Esophagus muscularis mucosa (tissue), 4 donors: ENCODE measurements at regions not wholly inside any gene's neighbourhood (a gene's known extent, or its start where the extent isn't known, plus 50 kb on each side); places are given as distances from the start of the nearest gene placed in this dataset.

Experiments
- DNase-seq: peaks from one replicate; pipeline ENCODE4 v3.0.0-alpha.2; 2017; ENCODE audit errors: extremely low spot score
- H3K27ac ChIP-seq, 4 donors: fragments of 200-600 bp; sonication (generic); replicated peaks in 1 of 4; 1 replicate in 3 of 4; 2 replicates in 1 of 4; pipeline ENCODE4 v1.5.1; 2016 to 2019; ENCODE audit warnings: mild to moderate bottlenecking in 1 of 4
- H3K27me3 ChIP-seq, 4 donors: fragments of 200-600 bp; sonication (generic); one replicate each; pipeline versions ENCODE4 v1.5.1 to v1.6.0; 2016 to 2019
- H3K36me3 ChIP-seq, 4 donors: fragments of 200-600 bp; sonication (generic); one replicate each; pipeline ENCODE4 v1.5.1; 2016 to 2019
- H3K4me1 ChIP-seq, 4 donors: fragments of 200-600 bp; sonication (generic); one replicate each; pipeline ENCODE4 v1.5.1; 2016 to 2019
- H3K4me3 ChIP-seq, 4 donors: fragments of 200-600 bp; sonication (generic); 1 replicate in 2 of 4; 2 replicates in 2 of 4; pipeline ENCODE4 v1.5.1; 2016 to 2019; ENCODE audit warnings: mild to moderate bottlenecking in 4 of 4, moderate library complexity in 1 of 4
- H3K9me3 ChIP-seq, 4 donors: fragments of 200-600 bp; sonication (generic); 1 replicate in 3 of 4; 2 replicates in 1 of 4; pipeline ENCODE4 v1.5.1; 2016 to 2019
- EP300 ChIP-seq: sonication (generic); formaldehyde crosslinking; IDR thresholded peaks from one replicate; pipeline ENCODE4 v1.6.1; 2017; ENCODE audit warnings: antibody characterized with exemption
- POLR2A ChIP-seq: fragments of 450-650 bp; IDR thresholded peaks from one replicate; pipeline ENCODE4 v1.6.1; 2017; ENCODE audit warnings: antibody characterized with exemption, moderate library complexity, mild to moderate bottlenecking, low read depth
- POLR2AphosphoS5 ChIP-seq, 2 donors: sonication (generic); formaldehyde crosslinking; IDR thresholded peaks; one replicate each; pipeline ENCODE4 v1.6.1; 2017; ENCODE audit warnings: antibody characterized with exemption in 2 of 2
- WGBS: methylation state at CpG from one replicate; pipeline ENCODE4 v1.1.5; 2018; 5-methylcytosine and 5-hydroxymethylcytosine counted together
- intact Hi-C: fragments of 100-400 bp; cut with DNase I; formaldehyde crosslinking; loops from one replicate; pipeline ENCODE4 v1.15.1; 2023
- TF ChIP-seq, protein P1 (sequence below), 3 experiments: fragments of 200-600 bp in 2 of 3; fragments of 450-650 bp in 1 of 3; sonication (generic) in 2 of 3; IDR thresholded peaks; one replicate each; pipeline ENCODE4 v1.5.1; 2017 to 2019; ENCODE audit warnings: antibody characterized with exemption in 3 of 3, mild to moderate bottlenecking in 2 of 3, moderate library complexity in 1 of 3

DNA sequence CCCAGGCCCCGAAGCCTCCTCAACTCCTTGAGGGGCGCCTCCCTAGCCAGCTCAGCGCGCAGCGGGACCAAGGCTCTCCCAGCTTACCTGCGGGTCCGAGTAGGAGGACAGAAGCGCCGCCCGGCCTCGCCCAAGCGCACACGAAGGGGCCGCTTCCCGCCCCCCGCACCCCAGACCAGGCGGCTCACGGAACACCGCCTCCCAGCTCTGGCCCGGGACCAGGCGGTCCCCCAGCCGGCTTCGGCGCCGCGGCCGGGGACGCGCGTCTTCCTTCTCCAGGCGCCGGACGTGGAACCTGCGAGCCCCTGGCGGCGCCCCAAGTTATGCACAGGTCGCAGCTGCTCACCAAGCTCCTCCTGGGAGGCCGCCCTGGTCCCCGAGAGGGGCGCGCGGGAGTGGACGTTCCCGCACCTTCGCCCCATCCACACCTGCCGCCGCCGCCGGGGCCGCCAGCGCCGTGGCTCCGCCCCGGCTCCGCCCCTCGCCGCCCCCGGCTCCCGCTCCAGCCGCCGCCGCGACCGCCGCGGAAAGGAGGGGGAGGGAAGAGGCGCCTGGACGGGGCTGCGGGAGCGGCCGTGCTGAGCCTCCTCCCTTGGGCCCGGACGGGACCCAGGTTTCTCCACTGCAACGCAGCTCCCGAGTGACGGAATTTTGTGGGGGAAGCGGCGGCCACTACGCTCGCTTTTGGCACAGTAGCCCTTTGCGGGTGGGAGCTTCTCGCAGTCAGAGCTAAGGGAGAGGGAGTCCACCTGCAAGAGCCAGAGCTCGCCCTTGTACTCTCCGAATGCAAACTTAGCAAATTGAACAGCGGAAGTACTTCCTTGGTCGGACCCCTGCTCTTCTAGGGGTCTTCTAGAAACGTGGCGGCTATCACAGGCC is 77.5 kb upstream of the IFNE start:
- DNase-seq = no peak
- whole genome bisulfite sequencing = 8% methylated on average over 4 of the region's 88 CpGs
- intact Hi-C loops = no loop called here
- H3K4me3 ChIP-seq = peak overlapping the region; percentile 55 to 60 (median 58)
- no peak overlapping the region for H3K27ac ChIP-seq
- no peaks in the 10 kb centered on the region for H3K36me3 ChIP-seq
- no peaks in the 10 kb centered on the region for H3K9me3 ChIP-seq
- H3K4me1 ChIP-seq = peaks cover 11 to 20% (median 18%) of the 10 kb centered on the region in 4 donors
- H3K27me3 ChIP-seq = peaks cover 0 to 75% (median 35%) of the 10 kb centered on the region in 4 donors
- no peak for TF ChIP-seq POLR2AphosphoS5 (IDR thresholded peaks at IDR 0.05)
- TF ChIP-seq EP300 = no peak
- TF ChIP-seq, protein P1, sequence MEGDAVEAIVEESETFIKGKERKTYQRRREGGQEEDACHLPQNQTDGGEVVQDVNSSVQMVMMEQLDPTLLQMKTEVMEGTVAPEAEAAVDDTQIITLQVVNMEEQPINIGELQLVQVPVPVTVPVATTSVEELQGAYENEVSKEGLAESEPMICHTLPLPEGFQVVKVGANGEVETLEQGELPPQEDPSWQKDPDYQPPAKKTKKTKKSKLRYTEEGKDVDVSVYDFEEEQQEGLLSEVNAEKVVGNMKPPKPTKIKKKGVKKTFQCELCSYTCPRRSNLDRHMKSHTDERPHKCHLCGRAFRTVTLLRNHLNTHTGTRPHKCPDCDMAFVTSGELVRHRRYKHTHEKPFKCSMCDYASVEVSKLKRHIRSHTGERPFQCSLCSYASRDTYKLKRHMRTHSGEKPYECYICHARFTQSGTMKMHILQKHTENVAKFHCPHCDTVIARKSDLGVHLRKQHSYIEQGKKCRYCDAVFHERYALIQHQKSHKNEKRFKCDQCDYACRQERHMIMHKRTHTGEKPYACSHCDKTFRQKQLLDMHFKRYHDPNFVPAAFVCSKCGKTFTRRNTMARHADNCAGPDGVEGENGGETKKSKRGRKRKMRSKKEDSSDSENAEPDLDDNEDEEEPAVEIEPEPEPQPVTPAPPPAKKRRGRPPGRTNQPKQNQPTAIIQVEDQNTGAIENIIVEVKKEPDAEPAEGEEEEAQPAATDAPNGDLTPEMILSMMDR (IDR thresholded peaks at IDR 0.05) = no peak
- TF ChIP-seq POLR2A = no peak

DNA sequence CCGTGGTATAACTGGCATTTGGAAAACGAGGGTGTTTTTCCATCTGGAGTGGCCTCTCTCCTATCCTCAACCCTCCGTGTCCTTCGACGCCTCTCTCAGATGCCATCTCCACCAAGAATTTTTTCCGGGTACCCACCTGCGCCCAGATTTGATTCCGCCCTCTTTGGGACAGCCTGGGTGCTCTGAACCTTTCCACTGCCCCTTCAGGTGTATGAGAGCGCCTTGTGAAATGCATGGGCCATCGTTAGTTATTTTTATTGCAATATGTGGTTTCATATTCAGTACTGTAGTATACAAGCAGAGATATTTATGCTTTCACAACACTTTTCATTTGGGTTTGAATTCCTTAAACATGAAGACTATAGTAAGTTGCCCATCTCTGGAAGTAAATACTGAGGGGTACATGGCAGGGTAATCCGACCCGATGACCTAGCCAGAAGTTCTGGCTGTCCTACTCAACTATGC is 78.2 kb upstream of the IFNE start:
- no peak for TF ChIP-seq POLR2AphosphoS5 (IDR thresholded peaks at IDR 0.05)
- Histone ChIP-seq H3K9me3 (no peaks in the 10 kb centered on the region), H3K4me1 (peaks cover 11 to 20% (median 18%) of the 10 kb centered on the region in 4 donors), H3K27me3 (peaks cover 0 to 73% (median 35%) of the 10 kb centered on the region in 4 donors), H3K36me3 (no peaks in the 10 kb centered on the region), H3K27ac (no peak overlapping the region), H3K4me3 (peak overlapping the region; percentile 55 to 60 (median 58))
- intact Hi-C loops = no loop called here
- WGBS = 44% methylated on average over 12 of the region's 12 CpGs
- no peak for DNase-seq

DNA sequence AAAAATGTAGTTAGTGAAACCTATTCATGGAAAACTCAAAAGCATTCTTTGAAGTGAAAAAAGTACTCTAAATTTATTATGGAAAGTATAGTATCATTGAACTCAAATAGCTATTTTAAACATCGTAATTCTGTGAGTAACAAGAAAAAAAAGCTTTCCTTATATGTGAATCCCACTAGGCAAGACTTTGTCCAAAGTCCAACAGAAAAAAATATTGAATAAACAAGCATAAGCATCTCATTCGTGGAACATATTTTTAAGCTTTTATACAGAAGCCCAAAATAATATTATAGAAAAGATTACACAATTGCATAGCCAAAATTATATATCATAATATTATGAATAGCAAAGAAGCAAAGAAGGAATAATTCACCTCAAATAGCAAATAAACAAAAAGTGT is 79.4 kb upstream of the IFNE start:
- peaks cover 0 to 61% (median 30%) of the 10 kb centered on the region in 4 donors for H3K27me3 ChIP-seq
- no peaks in the 10 kb centered on the region for H3K36me3 ChIP-seq
- no peaks in the 10 kb centered on the region for H3K9me3 ChIP-seq
- H3K4me3 ChIP-seq = no peak overlapping the region
- DNase-seq = no peak
- WGBS = 63% methylated on average over 2 of the region's 2 CpGs
- no peak overlapping the region for H3K27ac ChIP-seq
- TF ChIP-seq, protein P1 (IDR thresholded peaks at IDR 0.05) = no peak
- TF ChIP-seq POLR2AphosphoS5 (IDR thresholded peaks at IDR 0.05) = no peak
- TF ChIP-seq POLR2A = no peak
- no peak for TF ChIP-seq EP300
- H3K4me1 ChIP-seq = peaks cover 11 to 20% (median 18%) of the 10 kb centered on the region in 4 donors
- intact Hi-C loops = no loop called here

DNA sequence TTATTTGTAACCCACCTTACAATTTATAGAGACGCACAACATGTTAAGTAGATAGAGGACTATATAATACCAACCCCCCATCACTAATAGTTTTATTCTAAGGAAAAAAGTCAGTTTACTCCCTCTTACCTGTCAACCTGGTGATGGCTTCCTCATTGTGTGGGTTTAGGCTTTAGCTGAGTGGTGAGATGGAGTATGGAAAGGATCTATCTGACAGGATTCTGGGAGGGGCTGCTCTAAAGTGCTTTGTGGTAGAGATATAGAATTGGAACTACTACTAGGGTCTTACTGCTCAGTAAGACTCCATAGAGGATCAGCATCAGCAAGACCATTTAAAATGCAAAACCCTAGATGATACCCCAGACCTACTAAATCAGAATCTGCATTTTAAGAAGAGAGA is 82.1 kb upstream of the IFNE start:
- no peak overlapping the region for H3K27ac ChIP-seq
- peaks cover 0 to 42% (median 11%) of the 10 kb centered on the region in 4 donors for H3K27me3 ChIP-seq
- intact Hi-C loops = no loop called here
- 92% methylated on average over 1 of the region's 1 CpG for WGBS
- peaks cover 3 to 11% (median 10%) of the 10 kb centered on the region in 4 donors for H3K4me1 ChIP-seq
- DNase-seq = no peak
- no peaks in the 10 kb centered on the region for H3K36me3 ChIP-seq
- no peak for TF ChIP-seq POLR2AphosphoS5 (IDR thresholded peaks at IDR 0.05)
- H3K9me3 ChIP-seq = no peaks in the 10 kb centered on the region
- no peak overlapping the region for H3K4me3 ChIP-seq

DNA sequence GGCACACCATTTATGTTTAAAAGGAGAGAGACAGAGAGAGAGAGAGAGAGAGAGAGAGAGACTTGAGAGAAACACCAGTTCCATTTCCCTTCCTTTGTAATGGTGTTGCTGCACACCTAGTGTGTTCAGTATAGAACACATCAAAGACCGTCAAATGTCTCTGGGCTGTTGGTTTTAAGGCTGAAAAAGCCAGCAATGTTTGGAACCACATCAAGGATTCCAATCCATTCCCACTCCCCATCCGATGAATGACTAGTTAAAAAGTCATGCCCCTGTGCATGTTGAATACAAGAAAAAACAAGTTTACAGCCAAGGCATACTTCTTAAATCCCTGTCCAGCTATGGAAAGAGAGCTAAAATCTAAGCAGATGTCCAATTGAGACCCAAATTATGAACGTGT is 83.0 kb upstream of the IFNE start:
- Histone ChIP-seq H3K9me3 (no peaks in the 10 kb centered on the region), H3K27ac (no peak overlapping the region), H3K27me3 (peaks cover 0 to 32% (median 3%) of the 10 kb centered on the region in 4 donors), H3K36me3 (no peaks in the 10 kb centered on the region), H3K4me3 (no peak overlapping the region), H3K4me1 (peaks cover 0 to 2% (median 1%) of the 10 kb centered on the region in 4 donors)
- DNase-seq = no peak
- WGBS = 56% methylated on average over 3 of the region's 3 CpGs
- intact Hi-C loops = no loop called here
- TF ChIP-seq POLR2A (no peak), POLR2AphosphoS5 (IDR thresholded peaks at IDR 0.05) (no peak), EP300 (no peak)
- TF ChIP-seq, protein P1 (IDR thresholded peaks at IDR 0.05) = no peak
